B cell (primary cell): ENCODE measurements at regions not wholly inside any gene's neighbourhood (a gene's known extent, or its start where the extent isn't known, plus 50 kb on each side); places are given as distances from the start of the nearest gene placed in this dataset.

Source experiments
- ATAC-seq: fragments of 200-7000 bp; cut with Tn5 transposase; one replicate; pipeline ENCODE4 v1.10.0; 2021; ENCODE audit warnings: low read depth, mild to moderate bottlenecking, moderate number of reproducible peaks, moderate library complexity
- CTCF ChIA-PET: fragments of 350-600 bp; sonication (Branson Sonifier 250); formaldehyde crosslinking; loops from one replicate; lab custom pipeline; 2021; ENCODE audit warnings: antibody characterized with exemption, inconsistent platforms; lab: Charles Lee
- POLR2A ChIA-PET: fragments of 350-600 bp; sonication (Branson Sonifier 250); formaldehyde crosslinking; loops from one replicate; lab custom pipeline; 2021; ENCODE audit warnings: antibody characterized with exemption; lab: Charles Lee
- DNase-seq: peaks from one replicate; pipeline ENCODE4 v3.0.0; 2013
- H2AFZ ChIP-seq: 2 replicates; pipeline ENCODE4 v1.6.1; 2012; ENCODE audit warnings: mild to moderate bottlenecking, low read depth, low read length; ENCODE audit not compliant: insufficient read depth, poor library complexity, severe bottlenecking
- H3K27ac ChIP-seq, 2 donors: 1 replicate in 1 of 2; 2 replicates in 1 of 2; pipeline ENCODE4 v1.5.1; 2012 to 2013; ENCODE audit warnings: low read length in 2 of 2, mild to moderate bottlenecking in 2 of 2, moderate library complexity in 1 of 2
- H3K27me3 ChIP-seq, 4 experiments: fragments of 200-600 bp in 1 of 4; sonication (generic) in 1 of 4; replicated peaks in 1 of 4; 1 replicate in 2 of 4; 2 replicates in 2 of 4; pipeline versions ENCODE4 v1.6.1 to v1.7.0; 2013 to 2016; ENCODE audit warnings: low read length in 3 of 4, mild to moderate bottlenecking in 2 of 4, mixed read lengths in 1 of 4, moderate library complexity in 1 of 4; ENCODE audit not compliant: insufficient read depth in 4 of 4, control insufficient read depth in 3 of 4; ENCODE audit errors: control extremely low read depth in 1 of 4
- H3K36me3 ChIP-seq, 2 experiments: replicated peaks in 1 of 2; 1 replicate in 1 of 2; 2 replicates in 1 of 2; pipeline versions ENCODE4 v1.6.1 to v1.7.1; 2013; ENCODE audit warnings: low read length in 1 of 2; ENCODE audit not compliant: insufficient read depth in 2 of 2, control insufficient read depth in 1 of 2; ENCODE audit errors: control extremely low read depth in 1 of 2, extremely low read depth in 1 of 2
- H3K4me1 ChIP-seq, 2 donors: fragments of 200-600 bp in 1 of 2; sonication (generic) in 1 of 2; 1 replicate in 1 of 2; 2 replicates in 1 of 2; pipeline versions ENCODE4 v1.5.1 to v1.6.1; 2013 to 2017; ENCODE audit warnings: low read length in 2 of 2; ENCODE audit not compliant: control insufficient read depth in 2 of 2, insufficient read depth in 2 of 2
- H3K4me2 ChIP-seq: replicated peaks from 2 replicates; pipeline ENCODE3; 2012; ENCODE audit warnings: mild to moderate bottlenecking, low read depth, low read length; ENCODE audit not compliant: poor library complexity, severe bottlenecking
- H3K4me3 ChIP-seq, 5 experiments: fragments of 200-600 bp in 1 of 5; sonication (generic) in 1 of 5; 1 replicate in 3 of 5; 2 replicates in 2 of 5; pipeline versions ENCODE4 v1.5.1 to v1.7.0; 2011 to 2016; ENCODE audit warnings: low read length in 4 of 5, mild to moderate bottlenecking in 4 of 5, low read depth in 2 of 5, control low read depth in 1 of 5, moderate library complexity in 1 of 5; ENCODE audit not compliant: insufficient read depth in 1 of 5; ENCODE audit errors: control extremely low read depth in 1 of 5, extremely low read depth in 1 of 5
- H3K79me2 ChIP-seq: fragments of 200-600 bp; sonication (generic); one replicate; pipeline ENCODE4 v1.6.0; 2016; ENCODE audit warnings: low read length; ENCODE audit not compliant: control insufficient read depth, insufficient read depth
- H3K9ac ChIP-seq: fragments of 200-600 bp; sonication (generic); 2 replicates; pipeline ENCODE4 v1.6.1; 2017; ENCODE audit warnings: mild to moderate bottlenecking, low read length, moderate library complexity
- H3K9me3 ChIP-seq, 3 donors: one replicate each; pipeline versions ENCODE4 v1.6.1 to v1.7.1; 2013; ENCODE audit warnings: low read length in 2 of 3; ENCODE audit not compliant: control insufficient read depth in 2 of 3, insufficient read depth in 1 of 3; ENCODE audit errors: control extremely low read depth in 1 of 3
- H4K20me1 ChIP-seq: 2 replicates; pipeline ENCODE4 v1.6.0; 2012; ENCODE audit warnings: mild to moderate bottlenecking, low read length; ENCODE audit not compliant: insufficient read depth, control insufficient read depth, poor library complexity, severe bottlenecking
- H3K27ac Mint-ChIP-seq: one replicate; pipeline ENCODE4 v1.8.0; 2021; ENCODE audit warnings: mixed read lengths
- H3K27me3 Mint-ChIP-seq: one replicate; pipeline ENCODE4 v1.8.0; 2021; ENCODE audit warnings: mixed read lengths
- H3K4me1 Mint-ChIP-seq: one replicate; pipeline ENCODE4 v1.8.0; 2021; ENCODE audit warnings: mixed read lengths
- H3K4me3 Mint-ChIP-seq: one replicate; pipeline ENCODE4 v1.8.0; 2021; ENCODE audit warnings: mixed read lengths
- H3K9me3 Mint-ChIP-seq: one replicate; pipeline ENCODE4 v1.8.0; 2022; ENCODE audit warnings: mixed read lengths; ENCODE audit not compliant: insufficient read depth
- EZH2 ChIP-seq: IDR thresholded peaks from 2 replicates; pipeline ENCODE4 v1.6.1; 2012; ENCODE audit warnings: borderline replicate concordance, low read depth, mild to moderate bottlenecking, moderate library complexity, low read length; ENCODE audit not compliant: insufficient read depth, poor library complexity, severe bottlenecking
- WGBS: methylation state at CpG from one replicate; pipeline ENCODE4 v1.1.5; 2013; ENCODE audit warnings: missing lambda C conversion rate; ENCODE audit not compliant: insufficient coverage; 5-methylcytosine and 5-hydroxymethylcytosine counted together
- intact Hi-C: fragments of 100-400 bp; cut with micrococcal nuclease; formaldehyde crosslinking; loops from one replicate; pipeline ENCODE4 v1.10.0; 2022
- TF ChIP-seq, protein P1 (sequence below): fragments of 200-600 bp; IDR thresholded peaks from one replicate; pipeline ENCODE4 v1.8.0; 2022; ENCODE audit warnings: antibody characterized with exemption, mild to moderate bottlenecking

DNA sequence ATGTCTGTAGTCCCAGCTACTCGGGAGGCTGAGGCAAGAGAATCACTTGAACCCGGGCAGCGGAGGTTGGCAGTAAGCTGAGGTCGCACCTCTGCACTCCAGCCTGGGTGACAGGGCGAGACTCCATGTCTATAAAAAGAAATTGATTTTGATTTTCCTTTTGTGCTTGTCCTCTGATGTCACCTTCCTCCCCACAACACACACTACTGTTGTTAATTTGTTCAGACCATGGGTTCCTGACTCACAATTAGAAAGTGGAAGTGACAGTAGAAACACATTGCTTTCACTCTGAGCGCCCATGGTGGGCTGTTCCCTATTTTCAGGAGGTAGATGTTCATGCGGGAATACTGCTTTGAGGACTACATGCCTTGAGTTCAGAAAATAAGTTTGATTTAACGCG is 165.5 kb upstream of the KCNJ6 start:
- H3K27me3 Mint-ChIP-seq = no peaks in the 10 kb centered on the region
- CTCF ChIA-PET = no interaction called here

DNA sequence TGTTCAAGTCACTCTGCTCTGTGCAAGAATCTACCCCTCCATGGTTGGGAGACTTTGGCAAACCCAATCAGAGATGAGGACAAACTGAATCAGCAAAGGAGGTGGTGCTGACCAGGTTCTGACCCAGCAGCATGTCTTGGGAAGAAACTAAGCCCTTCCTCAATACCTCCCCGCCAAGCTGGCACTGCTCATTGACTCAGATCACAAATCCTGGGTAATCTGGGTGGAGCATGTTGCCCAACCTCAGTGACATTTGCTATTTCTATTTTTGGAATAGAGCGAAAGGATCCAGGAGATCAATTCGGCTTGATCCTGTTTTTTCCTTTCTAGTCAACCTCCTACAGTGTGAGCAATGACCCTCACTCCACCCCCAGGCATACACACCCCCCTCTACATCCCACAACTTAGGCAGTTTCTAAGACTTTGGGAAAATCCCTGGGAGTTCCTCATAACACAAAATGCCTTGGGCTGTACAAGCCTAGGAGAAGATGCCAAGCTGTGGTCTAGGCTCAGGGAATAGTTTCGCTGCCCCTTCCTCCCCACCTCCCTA is 166.8 kb upstream of the KCNJ6 start:
- Histone ChIP-seq H3K9ac (no peak overlapping the region), H3K4me3 (no peak overlapping the region), H3K9me3 (no peaks in the 10 kb centered on the region), H4K20me1 (no peaks in the 10 kb centered on the region), H3K27ac (no peak overlapping the region), H3K4me1 (no peaks in the 10 kb centered on the region), H3K36me3 (no peaks in the 10 kb centered on the region), H3K4me2 (no peak overlapping the region), H2AFZ (no peak overlapping the region), H3K27me3 (no peaks in the 10 kb centered on the region), H3K79me2 (no peaks in the 10 kb centered on the region)
- TF ChIP-seq, protein P1, sequence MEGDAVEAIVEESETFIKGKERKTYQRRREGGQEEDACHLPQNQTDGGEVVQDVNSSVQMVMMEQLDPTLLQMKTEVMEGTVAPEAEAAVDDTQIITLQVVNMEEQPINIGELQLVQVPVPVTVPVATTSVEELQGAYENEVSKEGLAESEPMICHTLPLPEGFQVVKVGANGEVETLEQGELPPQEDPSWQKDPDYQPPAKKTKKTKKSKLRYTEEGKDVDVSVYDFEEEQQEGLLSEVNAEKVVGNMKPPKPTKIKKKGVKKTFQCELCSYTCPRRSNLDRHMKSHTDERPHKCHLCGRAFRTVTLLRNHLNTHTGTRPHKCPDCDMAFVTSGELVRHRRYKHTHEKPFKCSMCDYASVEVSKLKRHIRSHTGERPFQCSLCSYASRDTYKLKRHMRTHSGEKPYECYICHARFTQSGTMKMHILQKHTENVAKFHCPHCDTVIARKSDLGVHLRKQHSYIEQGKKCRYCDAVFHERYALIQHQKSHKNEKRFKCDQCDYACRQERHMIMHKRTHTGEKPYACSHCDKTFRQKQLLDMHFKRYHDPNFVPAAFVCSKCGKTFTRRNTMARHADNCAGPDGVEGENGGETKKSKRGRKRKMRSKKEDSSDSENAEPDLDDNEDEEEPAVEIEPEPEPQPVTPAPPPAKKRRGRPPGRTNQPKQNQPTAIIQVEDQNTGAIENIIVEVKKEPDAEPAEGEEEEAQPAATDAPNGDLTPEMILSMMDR = no peak
- no peak for TF ChIP-seq EZH2
- WGBS = 100% methylated on average over 1 of the region's 4 CpGs
- intact Hi-C loops = no loop called here
- Mint-ChIP-seq H3K4me3 (no peak overlapping the region), H3K27ac (no peak overlapping the region), H3K9me3 (no peaks in the 10 kb centered on the region), H3K4me1 (no peaks in the 10 kb centered on the region), H3K27me3 (no peaks in the 10 kb centered on the region)
- DNase-seq (no peak), ATAC-seq (no peak)
- CTCF ChIA-PET = no interaction called here
- POLR2A ChIA-PET = no interaction called here

More for the DNA sequence above, 165.5 kb upstream of the KCNJ6 start:
- H3K27me3 ChIP-seq = no peaks in the 10 kb centered on the region
- POLR2A ChIA-PET = no interaction called here
- ATAC-seq = no peak
- H3K4me2 ChIP-seq = no peak overlapping the region
- H3K9me3 ChIP-seq = no peaks in the 10 kb centered on the region
- H2AFZ ChIP-seq = no peak overlapping the region
- H3K36me3 ChIP-seq = no peaks in the 10 kb centered on the region
- no peaks in the 10 kb centered on the region for H3K4me1 ChIP-seq
- no peaks in the 10 kb centered on the region for H4K20me1 ChIP-seq
- Mint-ChIP-seq H3K27ac (no peak overlapping the region), H3K4me1 (no peaks in the 10 kb centered on the region), H3K4me3 (no peak overlapping the region), H3K9me3 (no peaks in the 10 kb centered on the region)
- intact Hi-C loops = no loop called here
- H3K27ac ChIP-seq = no peak overlapping the region
- no peaks in the 10 kb centered on the region for H3K79me2 ChIP-seq
- H3K9ac ChIP-seq = no peak overlapping the region
- DNase-seq = no peak
- TF ChIP-seq, protein P1 = no peak
- TF ChIP-seq EZH2 = no peak
- WGBS = 89% methylated on average over 7 of the region's 9 CpGs
- no peak overlapping the region for H3K4me3 ChIP-seq
